ENCODE measurements at regions not wholly inside any gene's neighbourhood (a gene's known extent, or its start where the extent isn't known, plus 50 kb on each side); places are given as distances from the start of the nearest gene placed in this dataset.

GRCh38 chr2:14855751-14856150, 223.2 kb downstream of the LRATD1 start:
- TF ChIP-seq, protein P1, sequence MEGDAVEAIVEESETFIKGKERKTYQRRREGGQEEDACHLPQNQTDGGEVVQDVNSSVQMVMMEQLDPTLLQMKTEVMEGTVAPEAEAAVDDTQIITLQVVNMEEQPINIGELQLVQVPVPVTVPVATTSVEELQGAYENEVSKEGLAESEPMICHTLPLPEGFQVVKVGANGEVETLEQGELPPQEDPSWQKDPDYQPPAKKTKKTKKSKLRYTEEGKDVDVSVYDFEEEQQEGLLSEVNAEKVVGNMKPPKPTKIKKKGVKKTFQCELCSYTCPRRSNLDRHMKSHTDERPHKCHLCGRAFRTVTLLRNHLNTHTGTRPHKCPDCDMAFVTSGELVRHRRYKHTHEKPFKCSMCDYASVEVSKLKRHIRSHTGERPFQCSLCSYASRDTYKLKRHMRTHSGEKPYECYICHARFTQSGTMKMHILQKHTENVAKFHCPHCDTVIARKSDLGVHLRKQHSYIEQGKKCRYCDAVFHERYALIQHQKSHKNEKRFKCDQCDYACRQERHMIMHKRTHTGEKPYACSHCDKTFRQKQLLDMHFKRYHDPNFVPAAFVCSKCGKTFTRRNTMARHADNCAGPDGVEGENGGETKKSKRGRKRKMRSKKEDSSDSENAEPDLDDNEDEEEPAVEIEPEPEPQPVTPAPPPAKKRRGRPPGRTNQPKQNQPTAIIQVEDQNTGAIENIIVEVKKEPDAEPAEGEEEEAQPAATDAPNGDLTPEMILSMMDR (IDR thresholded peaks at IDR 0.05; ENCODE audit: low read depth, low read length, poor library complexity, severe bottlenecking) = no peak
- TF ChIP-seq EZH2phosphoT487 (IDR thresholded peaks at IDR 0.05; ENCODE audit: borderline replicate concordance, low read length) = no peak

Data from DOHH2 (cell line).